Stimulated activated naive CD4-positive, alpha-beta T cell treated with Interleukin-2 at 50 U/mL for 16 hours (primary cell): ENCODE measurements at regions not wholly inside any gene's neighbourhood (a gene's known extent, or its start where the extent isn't known, plus 50 kb on each side); places are given as distances from the start of the nearest gene placed in this dataset.

Experiments
- DNase-seq: peaks from one replicate; lab custom pipeline; 2025; lab: John Stamatoyannopoulos, UW

- DNase-seq, result no peak
Measured at GRCh38 chr20:50258790-50259483, 68.3 kb downstream of the CEBPB start.

- no peak for DNase-seq
Measured at GRCh38 chr20:50259705-50260478, 69.3 kb downstream of the CEBPB start.

- DNase-seq, result no peak
Measured at GRCh38 chr20:50260479-50261221, 70.0 kb downstream of the CEBPB start.

GRCh38 chr20:50261471-50262212, 71.0 kb downstream of the CEBPB start:
- DNase-seq, result no peak

GRCh38 chr20:50263831-50264230, 73.2 kb downstream of the CEBPB start:
- no peak for DNase-seq

GRCh38 chr20:50264534-50265145, 74.0 kb downstream of the CEBPB start:
- DNase-seq, result no peak

- DNase-seq, result no peak
Measured at GRCh38 chr20:50265245-50265946, 74.8 kb downstream of the CEBPB start.

GRCh38 chr20:50266293-50267040, 75.8 kb downstream of the CEBPB start:
- no peak for DNase-seq

GRCh38 chr20:50267041-50267865, 76.6 kb downstream of the CEBPB start:
- no peak for DNase-seq

- DNase-seq, result no peak
Measured at GRCh38 chr20:50267866-50268219, 77.2 kb downstream of the CEBPB start.

- DNase-seq, result no peak
Measured at GRCh38 chr20:50269091-50270033, 78.7 kb downstream of the CEBPB start.

- DNase-seq, result no peak
Measured at GRCh38 chr20:50270034-50270395, 79.4 kb downstream of the CEBPB start.

- no peak for DNase-seq
Measured at GRCh38 chr20:50270569-50270968, 79.9 kb downstream of the CEBPB start.

GRCh38 chr20:50271176-50271575, 80.5 kb downstream of the CEBPB start:
- no peak for DNase-seq

GRCh38 chr20:50271612-50272011, 81.0 kb downstream of the CEBPB start:
- no peak for DNase-seq

GRCh38 chr20:50272030-50272723, 81.5 kb downstream of the CEBPB start:
- no peak for DNase-seq

GRCh38 chr20:50272724-50273446, 82.3 kb downstream of the CEBPB start:
- no peak for DNase-seq
